ENCODE measurements at regions not wholly inside any gene's neighbourhood (a gene's known extent, or its start where the extent isn't known, plus 50 kb on each side); places are given as distances from the start of the nearest gene placed in this dataset.

GRCh38 chr5:126220725-126221124, 202.5 kb upstream of the GRAMD2B start:
- TF ChIP-seq, protein P1, sequence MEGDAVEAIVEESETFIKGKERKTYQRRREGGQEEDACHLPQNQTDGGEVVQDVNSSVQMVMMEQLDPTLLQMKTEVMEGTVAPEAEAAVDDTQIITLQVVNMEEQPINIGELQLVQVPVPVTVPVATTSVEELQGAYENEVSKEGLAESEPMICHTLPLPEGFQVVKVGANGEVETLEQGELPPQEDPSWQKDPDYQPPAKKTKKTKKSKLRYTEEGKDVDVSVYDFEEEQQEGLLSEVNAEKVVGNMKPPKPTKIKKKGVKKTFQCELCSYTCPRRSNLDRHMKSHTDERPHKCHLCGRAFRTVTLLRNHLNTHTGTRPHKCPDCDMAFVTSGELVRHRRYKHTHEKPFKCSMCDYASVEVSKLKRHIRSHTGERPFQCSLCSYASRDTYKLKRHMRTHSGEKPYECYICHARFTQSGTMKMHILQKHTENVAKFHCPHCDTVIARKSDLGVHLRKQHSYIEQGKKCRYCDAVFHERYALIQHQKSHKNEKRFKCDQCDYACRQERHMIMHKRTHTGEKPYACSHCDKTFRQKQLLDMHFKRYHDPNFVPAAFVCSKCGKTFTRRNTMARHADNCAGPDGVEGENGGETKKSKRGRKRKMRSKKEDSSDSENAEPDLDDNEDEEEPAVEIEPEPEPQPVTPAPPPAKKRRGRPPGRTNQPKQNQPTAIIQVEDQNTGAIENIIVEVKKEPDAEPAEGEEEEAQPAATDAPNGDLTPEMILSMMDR (conservative IDR thresholded peaks at IDR 0.05; ENCODE audit: low read length): no peak
- TF ChIP-seq EZH2phosphoT487 (IDR thresholded peaks at IDR 0.05; ENCODE audit: borderline replicate concordance, low read depth, low read length): no peak
